OCI-LY3 (cell line): ENCODE measurements at regions not wholly inside any gene's neighbourhood (a gene's known extent, or its start where the extent isn't known, plus 50 kb on each side); places are given as distances from the start of the nearest gene placed in this dataset.

Source experiments
- H2AFZ ChIP-seq: fragments of 200-600, 300-600 bp; shearing (Covaris generic); 2 replicates; pipeline ENCODE4 v1.6.0; 2014; ENCODE audit warnings: antibody characterized with exemption, low read depth, low read length
- H3K27ac ChIP-seq: fragments of 200-600, 300-600 bp; sonication (generic); 2 replicates; pipeline ENCODE4 v1.5.1; 2014; ENCODE audit warnings: mild to moderate bottlenecking, low read length, moderate library complexity, mixed read lengths
- H3K27me3 ChIP-seq: fragments of 200-600, 300-600 bp; sonication (generic); 2 replicates; pipeline ENCODE4 v1.6.1; 2014; ENCODE audit warnings: low read depth, low read length, mixed read lengths
- H3K36me3 ChIP-seq: fragments of 200-600, 300-600 bp; sonication (generic); replicated peaks from 2 replicates; pipeline ENCODE3; 2014; ENCODE audit warnings: low read depth, low read length, mixed read lengths
- H3K4me1 ChIP-seq: fragments of 300-600, 200-600 bp; sonication (generic); 2 replicates; pipeline ENCODE4 v1.6.1; 2014; ENCODE audit warnings: low read length, mixed read lengths
- H3K4me2 ChIP-seq: fragments of 200-600, 300-600 bp; sonication (generic); 2 replicates; pipeline ENCODE4 v1.6.1; 2014; ENCODE audit warnings: low read length, mixed read lengths
- H3K4me3 ChIP-seq: fragments of 300-600, 200-600 bp; sonication (generic); 2 replicates; pipeline ENCODE4 v1.5.1; 2014; ENCODE audit warnings: antibody characterized with exemption, mild to moderate bottlenecking, low read length, moderate library complexity
- H3K79me2 ChIP-seq: fragments of 300-600, 200-600 bp; shearing (Covaris generic); 2 replicates; pipeline ENCODE4 v1.6.1; 2014; ENCODE audit warnings: mild to moderate bottlenecking, low read length, mixed read lengths
- H3K9ac ChIP-seq: fragments of 300-600, 200-600 bp; shearing (Covaris generic); 2 replicates; pipeline ENCODE4 v1.6.0; 2014; ENCODE audit warnings: mild to moderate bottlenecking, low read length, moderate library complexity
- H3K9me3 ChIP-seq: fragments of 200-600, 300-600 bp; shearing (Covaris generic); 2 replicates; pipeline ENCODE4 v1.6.1; 2014; ENCODE audit warnings: low read length, mixed read lengths; ENCODE audit not compliant: insufficient read depth
- H4K20me1 ChIP-seq: fragments of 200-600, 300-600 bp; sonication (generic); 2 replicates; pipeline ENCODE4 v1.6.1; 2016; ENCODE audit warnings: low read length, mixed read lengths; ENCODE audit not compliant: insufficient read depth
- EZH2phosphoT487 ChIP-seq: fragments of 200-600 bp; shearing (Covaris generic); IDR thresholded peaks from 2 replicates; pipeline ENCODE4 v1.6.1; 2018; ENCODE audit warnings: antibody characterized with exemption, mixed run types, low read depth
- TF ChIP-seq, protein P1 (sequence below): fragments of 200-600, 300-600 bp; sonication (generic); IDR thresholded peaks from 2 replicates; pipeline ENCODE4 v1.5.1; 2014; ENCODE audit warnings: antibody characterized with exemption, low read length, low read depth

DNA sequence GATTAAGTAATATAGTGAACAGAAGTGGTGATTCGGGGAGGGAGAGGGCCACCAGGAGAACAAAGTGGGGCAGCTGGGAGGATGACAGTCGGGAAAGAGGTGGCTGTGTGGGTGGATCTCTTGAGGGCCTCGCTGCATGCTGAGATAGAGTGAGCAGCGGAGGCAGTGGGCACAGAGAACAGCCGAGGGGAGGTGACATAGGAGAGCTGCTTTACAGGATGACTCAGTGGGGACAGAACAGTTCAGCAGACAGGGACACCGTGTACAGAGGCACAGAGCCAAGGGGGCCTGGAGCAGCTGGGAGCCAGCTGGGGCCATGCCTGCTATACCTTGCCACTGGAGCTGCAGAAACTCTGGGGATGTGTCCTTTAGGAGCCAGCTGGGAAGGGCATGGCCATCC is 273.9 kb downstream of the GADD45G start:
- TF ChIP-seq EZH2phosphoT487: no peak
- Histone ChIP-seq H4K20me1 (no peaks in the 10 kb centered on the region), H3K4me1 (no peaks in the 10 kb centered on the region), H3K36me3 (no peaks in the 10 kb centered on the region), H3K27me3 (no peaks in the 10 kb centered on the region), H3K9me3 (no peaks in the 10 kb centered on the region), H3K4me3 (no peak overlapping the region), H3K4me2 (no peak overlapping the region), H3K27ac (no peak overlapping the region), H3K9ac (no peak overlapping the region), H2AFZ (no peak overlapping the region), H3K79me2 (no peaks in the 10 kb centered on the region)

DNA sequence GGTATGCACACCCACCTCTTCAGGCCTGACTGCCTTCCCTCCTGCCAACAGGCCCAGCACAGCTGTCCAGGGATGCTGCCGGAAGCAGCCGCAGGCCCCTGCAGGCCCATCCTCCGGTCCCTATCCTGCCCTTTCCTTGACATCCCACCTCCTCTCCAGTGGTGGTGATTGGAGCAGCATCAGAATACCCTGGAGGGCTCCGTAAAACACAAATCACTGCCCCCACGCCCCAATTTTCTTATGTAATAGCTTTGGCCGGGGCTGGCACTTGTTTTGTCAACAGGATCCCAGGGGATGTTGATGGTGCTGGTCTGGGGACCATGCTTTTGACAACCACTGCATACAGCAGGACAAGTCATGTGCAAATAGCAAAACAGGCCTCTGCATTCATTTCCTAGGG is 274.5 kb downstream of the GADD45G start:
- no peaks in the 10 kb centered on the region for H4K20me1 ChIP-seq
- TF ChIP-seq, protein P1, sequence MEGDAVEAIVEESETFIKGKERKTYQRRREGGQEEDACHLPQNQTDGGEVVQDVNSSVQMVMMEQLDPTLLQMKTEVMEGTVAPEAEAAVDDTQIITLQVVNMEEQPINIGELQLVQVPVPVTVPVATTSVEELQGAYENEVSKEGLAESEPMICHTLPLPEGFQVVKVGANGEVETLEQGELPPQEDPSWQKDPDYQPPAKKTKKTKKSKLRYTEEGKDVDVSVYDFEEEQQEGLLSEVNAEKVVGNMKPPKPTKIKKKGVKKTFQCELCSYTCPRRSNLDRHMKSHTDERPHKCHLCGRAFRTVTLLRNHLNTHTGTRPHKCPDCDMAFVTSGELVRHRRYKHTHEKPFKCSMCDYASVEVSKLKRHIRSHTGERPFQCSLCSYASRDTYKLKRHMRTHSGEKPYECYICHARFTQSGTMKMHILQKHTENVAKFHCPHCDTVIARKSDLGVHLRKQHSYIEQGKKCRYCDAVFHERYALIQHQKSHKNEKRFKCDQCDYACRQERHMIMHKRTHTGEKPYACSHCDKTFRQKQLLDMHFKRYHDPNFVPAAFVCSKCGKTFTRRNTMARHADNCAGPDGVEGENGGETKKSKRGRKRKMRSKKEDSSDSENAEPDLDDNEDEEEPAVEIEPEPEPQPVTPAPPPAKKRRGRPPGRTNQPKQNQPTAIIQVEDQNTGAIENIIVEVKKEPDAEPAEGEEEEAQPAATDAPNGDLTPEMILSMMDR: peak; percentile 29; the same call in 1 of the 2 replicates
- no peak for TF ChIP-seq EZH2phosphoT487
- no peaks in the 10 kb centered on the region for H3K4me1 ChIP-seq
- H2AFZ ChIP-seq: no peak overlapping the region
- H3K36me3 ChIP-seq: no peaks in the 10 kb centered on the region
- H3K9ac ChIP-seq: no peak overlapping the region
- H3K9me3 ChIP-seq: no peaks in the 10 kb centered on the region
- no peak overlapping the region for H3K4me3 ChIP-seq
- no peaks in the 10 kb centered on the region for H3K27me3 ChIP-seq
- no peak overlapping the region for H3K4me2 ChIP-seq
- no peak overlapping the region for H3K27ac ChIP-seq
- no peaks in the 10 kb centered on the region for H3K79me2 ChIP-seq

DNA sequence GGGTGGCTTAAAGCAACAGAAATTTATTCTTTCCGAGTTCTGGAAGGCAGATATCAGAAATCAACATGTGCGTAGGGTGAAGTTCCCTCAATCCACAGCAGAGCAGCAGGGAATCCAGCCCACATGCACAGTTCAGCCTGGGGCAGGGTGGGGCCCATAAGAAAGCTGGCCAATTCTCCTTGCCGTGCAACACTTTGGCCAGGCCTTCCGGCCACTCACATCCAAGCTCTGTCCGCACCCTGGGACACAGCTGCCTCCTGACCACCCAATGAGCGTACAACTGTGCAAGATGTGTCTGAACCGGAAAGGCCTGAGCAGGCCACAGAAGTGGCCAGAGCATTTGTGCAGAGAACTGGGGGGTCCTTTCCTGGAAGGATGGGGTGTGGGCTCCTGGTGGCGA is 274.9 kb downstream of the GADD45G start:
- Histone ChIP-seq H3K27ac (no peak overlapping the region), H3K9ac (no peak overlapping the region)

DNA sequence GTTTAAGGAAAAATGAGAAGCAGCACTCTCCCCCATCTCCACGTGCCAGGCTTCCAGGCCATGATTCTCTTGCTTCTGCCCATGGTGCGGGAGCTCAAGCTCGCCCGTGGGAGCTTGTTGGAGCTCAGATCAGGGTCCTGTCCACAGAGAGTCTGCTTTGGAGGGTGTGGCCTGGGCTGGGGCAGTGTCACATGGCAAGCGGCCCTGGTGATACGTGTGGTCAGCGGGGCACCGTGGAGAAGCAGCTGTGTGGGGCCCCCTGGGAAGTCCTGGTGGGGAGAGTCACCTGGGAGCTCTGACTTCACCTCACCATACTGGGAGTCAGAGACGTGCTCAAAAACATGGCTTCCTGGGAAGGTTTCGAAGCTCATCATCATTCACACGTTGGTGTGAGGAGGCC is 275.3 kb downstream of the GADD45G start:
- no peaks in the 10 kb centered on the region for H3K4me1 ChIP-seq
- no peaks in the 10 kb centered on the region for H4K20me1 ChIP-seq
- H3K4me3 ChIP-seq: no peak overlapping the region
- TF ChIP-seq, protein P1: no peak
- no peak for TF ChIP-seq EZH2phosphoT487
- no peaks in the 10 kb centered on the region for H3K9me3 ChIP-seq
- no peak overlapping the region for H3K9ac ChIP-seq
- no peaks in the 10 kb centered on the region for H3K27me3 ChIP-seq
- no peak overlapping the region for H3K27ac ChIP-seq
- no peaks in the 10 kb centered on the region for H3K79me2 ChIP-seq
- H2AFZ ChIP-seq: no peak overlapping the region
- H3K36me3 ChIP-seq: no peaks in the 10 kb centered on the region
- no peak overlapping the region for H3K4me2 ChIP-seq

More for the DNA sequence above, 274.9 kb downstream of the GADD45G start:
- Histone ChIP-seq H3K27me3 (no peaks in the 10 kb centered on the region), H3K4me3 (no peak overlapping the region), H3K9me3 (no peaks in the 10 kb centered on the region), H3K79me2 (no peaks in the 10 kb centered on the region), H3K4me1 (no peaks in the 10 kb centered on the region), H4K20me1 (no peaks in the 10 kb centered on the region), H2AFZ (no peak overlapping the region), H3K36me3 (no peaks in the 10 kb centered on the region), H3K4me2 (no peak overlapping the region)
- TF ChIP-seq, protein P1: no peak
- TF ChIP-seq EZH2phosphoT487: no peak

DNA sequence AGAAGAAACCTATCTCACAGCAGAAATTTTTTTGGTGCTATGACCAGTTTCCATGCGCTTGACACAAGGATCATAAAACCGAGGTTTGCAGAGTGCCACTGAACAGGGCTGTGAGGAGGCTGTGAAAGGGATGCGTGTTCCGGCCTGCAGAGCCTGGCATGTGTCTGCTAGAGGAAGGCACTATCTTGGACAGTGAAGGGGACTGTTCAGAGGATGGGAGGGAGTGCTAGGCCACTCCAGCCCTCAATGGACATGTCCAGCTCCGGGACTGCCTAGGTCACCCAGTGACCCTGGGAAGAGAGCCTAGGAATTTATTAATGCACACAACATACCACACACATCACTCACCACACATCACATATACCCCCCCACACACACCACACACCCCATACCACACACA is 275.9 kb downstream of the GADD45G start:
- H3K9ac ChIP-seq: no peak overlapping the region
- no peak overlapping the region for H2AFZ ChIP-seq
- no peaks in the 10 kb centered on the region for H3K27me3 ChIP-seq
- H3K4me1 ChIP-seq: no peaks in the 10 kb centered on the region
- no peaks in the 10 kb centered on the region for H4K20me1 ChIP-seq
- no peaks in the 10 kb centered on the region for H3K9me3 ChIP-seq
- TF ChIP-seq EZH2phosphoT487: no peak
- TF ChIP-seq, protein P1: no peak
- H3K4me3 ChIP-seq: no peak overlapping the region
- no peaks in the 10 kb centered on the region for H3K79me2 ChIP-seq
- H3K36me3 ChIP-seq: no peaks in the 10 kb centered on the region
- H3K4me2 ChIP-seq: no peak overlapping the region
- no peak overlapping the region for H3K27ac ChIP-seq
